SK-N-SH treated with all-trans-retinoic acid at 6 μM for 48 hours (cell line): ENCODE measurements at regions not wholly inside any gene's neighbourhood (a gene's known extent, or its start where the extent isn't known, plus 50 kb on each side); places are given as distances from the start of the nearest gene placed in this dataset.

ENCODE experiments used
- ATAC-seq: fragments of 200-7000 bp; cut with Tn5 transposase; 3 replicates; pipeline ENCODE4 v1.9.1; 2020; ENCODE audit warnings: mild to moderate bottlenecking, moderate library complexity
- ARNTL ChIP-seq: fragments of 450-650 bp; formaldehyde crosslinking; IDR thresholded peaks from 2 replicates; pipeline ENCODE4 v1.5.0; 2020; ENCODE audit warnings: low read depth, mild to moderate bottlenecking, moderate library complexity, borderline replicate concordance
- BACH2 ChIP-seq: fragments of 250-450 bp; sonication (Bioruptor Pico); IDR thresholded peaks from 2 replicates; pipeline ENCODE4 v1.9.0; 2021; ENCODE audit warnings: mild to moderate bottlenecking, borderline replicate concordance
- CREB5 ChIP-seq: fragments of 250-450 bp; sonication (Bioruptor Pico); IDR thresholded peaks from 2 replicates; pipeline ENCODE4 v1.5.1; 2020; ENCODE audit warnings: low read depth, mild to moderate bottlenecking, moderate library complexity
- CSDC2 ChIP-seq: fragments of 250-450 bp; sonication (Bioruptor Pico); IDR thresholded peaks from 2 replicates; pipeline ENCODE4 v1.5.0; 2020; ENCODE audit warnings: mild to moderate bottlenecking, moderate library complexity
- CSRNP3 ChIP-seq: fragments of 250-450 bp; sonication (Bioruptor Pico); IDR thresholded peaks from 2 replicates; pipeline ENCODE4 v1.5.1; 2021; ENCODE audit warnings: mild to moderate bottlenecking, moderate library complexity
- ESRRG ChIP-seq: fragments of 250-450 bp; sonication (Bioruptor Pico); IDR thresholded peaks from 2 replicates; pipeline ENCODE4 v1.6.1; 2021; ENCODE audit warnings: mild to moderate bottlenecking
- GLIS3 ChIP-seq: fragments of 250-450 bp; sonication (Bioruptor Pico); IDR thresholded peaks from 2 replicates; pipeline ENCODE4 v1.5.0; 2020; ENCODE audit warnings: mild to moderate bottlenecking, moderate library complexity
- ISL1 ChIP-seq: fragments of 250-450 bp; sonication (Bioruptor Pico); IDR thresholded peaks from 2 replicates; pipeline ENCODE4 v2.1.2; 2022; ENCODE audit warnings: mild to moderate bottlenecking, moderate library complexity
- OSR1 ChIP-seq: fragments of 250-450 bp; sonication (Bioruptor Pico); IDR thresholded peaks from 2 replicates; pipeline ENCODE4 v1.8.0; 2022; ENCODE audit warnings: moderate library complexity, mild to moderate bottlenecking, inconsistent platforms
- POU6F1 ChIP-seq: fragments of 250-450 bp; sonication (Bioruptor Pico); IDR thresholded peaks from 2 replicates; pipeline ENCODE4 v1.8.0; 2021; ENCODE audit warnings: low read depth, mild to moderate bottlenecking, moderate library complexity, borderline replicate concordance
- PPARA ChIP-seq: fragments of 250-450 bp; sonication (Bioruptor Pico); IDR thresholded peaks from 2 replicates; pipeline ENCODE4 v1.5.0; 2020; ENCODE audit warnings: mild to moderate bottlenecking, borderline replicate concordance
- RARB ChIP-seq: fragments of 250-450 bp; sonication (Bioruptor Pico); IDR thresholded peaks from 2 replicates; pipeline ENCODE4 v1.8.0; 2021; ENCODE audit warnings: mild to moderate bottlenecking, moderate library complexity
- SNAI2 ChIP-seq: fragments of 250-450 bp; sonication (Bioruptor Pico); IDR thresholded peaks from 2 replicates; pipeline ENCODE4 v1.5.0; 2020; ENCODE audit warnings: mild to moderate bottlenecking, moderate library complexity
- TCF4 ChIP-seq: fragments of 250-450 bp; sonication (Bioruptor Pico); IDR thresholded peaks from 2 replicates; pipeline ENCODE4 v1.8.0; 2021; ENCODE audit warnings: mild to moderate bottlenecking, moderate library complexity, borderline replicate concordance
- TOX ChIP-seq: fragments of 250-450 bp; sonication (Bioruptor Pico); IDR thresholded peaks from 2 replicates; pipeline ENCODE4 v1.8.0; 2021; ENCODE audit warnings: mild to moderate bottlenecking, moderate library complexity, borderline replicate concordance
- TSHZ2 ChIP-seq: fragments of 250-450 bp; sonication (Bioruptor Pico); IDR thresholded peaks from 2 replicates; pipeline ENCODE4 v1.5.0; 2020; ENCODE audit warnings: mild to moderate bottlenecking, moderate library complexity
- ZC3H10 ChIP-seq: fragments of 250-450 bp; sonication (Bioruptor Pico); IDR thresholded peaks from 2 replicates; pipeline ENCODE4 v1.5.1; 2021; ENCODE audit warnings: mild to moderate bottlenecking, moderate library complexity
- ZFP3 ChIP-seq: fragments of 250-450 bp; sonication (Bioruptor Pico); IDR thresholded peaks from 2 replicates; pipeline ENCODE4 v1.5.0; 2020; ENCODE audit warnings: mild to moderate bottlenecking, moderate library complexity
- ZFP30 ChIP-seq: fragments of 450-650 bp; formaldehyde crosslinking; IDR thresholded peaks from 2 replicates; pipeline ENCODE4 v1.5.0; 2022; ENCODE audit warnings: mild to moderate bottlenecking, moderate library complexity
- ZNF565 ChIP-seq: fragments of 450-650 bp; formaldehyde crosslinking; conservative IDR thresholded peaks from 2 replicates; pipeline ENCODE4 v1.5.0; 2020; ENCODE audit warnings: low read depth, mild to moderate bottlenecking, moderate library complexity
- ZNF70 ChIP-seq: fragments of 450-650 bp; formaldehyde crosslinking; IDR thresholded peaks from 2 replicates; pipeline ENCODE4 v1.5.0; 2020; ENCODE audit warnings: mild to moderate bottlenecking, moderate library complexity
- ZNF8 ChIP-seq: fragments of 450-650 bp; formaldehyde crosslinking; IDR thresholded peaks from 2 replicates; pipeline ENCODE4 v1.5.0; 2020; ENCODE audit warnings: mild to moderate bottlenecking, moderate library complexity
- TF ChIP-seq, protein P1 (sequence below): fragments of 250-450 bp; sonication (Bioruptor Pico); IDR thresholded peaks from 2 replicates; pipeline ENCODE4 v1.8.0; 2020; ENCODE audit warnings: mild to moderate bottlenecking, moderate library complexity, borderline replicate concordance

DNA sequence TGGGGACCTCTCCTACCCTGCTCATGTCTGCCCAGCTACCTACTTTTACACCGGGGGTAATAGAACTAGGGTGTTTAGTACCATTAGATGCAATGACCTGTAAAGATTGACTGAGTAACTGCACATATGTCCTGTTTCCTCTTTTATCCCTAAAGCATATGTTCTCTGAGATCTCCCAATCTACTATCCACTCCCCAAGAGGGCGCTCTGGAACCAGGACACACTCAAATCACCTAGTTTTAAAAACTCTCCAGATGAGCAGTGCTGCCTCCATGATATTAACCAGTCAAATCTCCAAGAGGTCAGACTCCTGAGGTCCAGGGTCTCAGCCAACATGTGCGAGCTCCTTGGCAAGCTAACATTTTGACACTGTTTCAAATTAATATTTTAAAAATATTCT is 87.0 kb upstream of the TSPAN5 start:
- TF ChIP-seq GLIS3 (CRISPR knock-in tag) (no peak), CREB5 (CRISPR knock-in tag) (no peak), ARNTL (no peak), TOX (CRISPR knock-in tag) (no peak), POU6F1 (CRISPR knock-in tag) (no peak), TSHZ2 (no peak), OSR1 (CRISPR knock-in tag) (no peak), ISL1 (no peak), BACH2 (no peak), ZC3H10 (CRISPR knock-in tag) (no peak), ZNF70 (no peak), PPARA (CRISPR knock-in tag) (no peak), CSRNP3 (CRISPR knock-in tag) (no peak), ZNF8 (CRISPR knock-in tag) (no peak), CSDC2 (CRISPR knock-in tag) (no peak), ZNF565 (no peak), SNAI2 (CRISPR knock-in tag) (no peak), ZFP3 (CRISPR knock-in tag) (no peak), RARB (CRISPR knock-in tag) (no peak)
- TF ChIP-seq, protein P1, sequence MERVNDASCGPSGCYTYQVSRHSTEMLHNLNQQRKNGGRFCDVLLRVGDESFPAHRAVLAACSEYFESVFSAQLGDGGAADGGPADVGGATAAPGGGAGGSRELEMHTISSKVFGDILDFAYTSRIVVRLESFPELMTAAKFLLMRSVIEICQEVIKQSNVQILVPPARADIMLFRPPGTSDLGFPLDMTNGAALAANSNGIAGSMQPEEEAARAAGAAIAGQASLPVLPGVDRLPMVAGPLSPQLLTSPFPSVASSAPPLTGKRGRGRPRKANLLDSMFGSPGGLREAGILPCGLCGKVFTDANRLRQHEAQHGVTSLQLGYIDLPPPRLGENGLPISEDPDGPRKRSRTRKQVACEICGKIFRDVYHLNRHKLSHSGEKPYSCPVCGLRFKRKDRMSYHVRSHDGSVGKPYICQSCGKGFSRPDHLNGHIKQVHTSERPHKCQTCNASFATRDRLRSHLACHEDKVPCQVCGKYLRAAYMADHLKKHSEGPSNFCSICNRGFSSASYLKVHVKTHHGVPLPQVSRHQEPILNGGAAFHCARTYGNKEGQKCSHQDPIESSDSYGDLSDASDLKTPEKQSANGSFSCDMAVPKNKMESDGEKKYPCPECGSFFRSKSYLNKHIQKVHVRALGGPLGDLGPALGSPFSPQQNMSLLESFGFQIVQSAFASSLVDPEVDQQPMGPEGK (CRISPR knock-in tag): no peak
- peak; percentile 51; the same call in 2 of the 3 replicates for ATAC-seq

DNA sequence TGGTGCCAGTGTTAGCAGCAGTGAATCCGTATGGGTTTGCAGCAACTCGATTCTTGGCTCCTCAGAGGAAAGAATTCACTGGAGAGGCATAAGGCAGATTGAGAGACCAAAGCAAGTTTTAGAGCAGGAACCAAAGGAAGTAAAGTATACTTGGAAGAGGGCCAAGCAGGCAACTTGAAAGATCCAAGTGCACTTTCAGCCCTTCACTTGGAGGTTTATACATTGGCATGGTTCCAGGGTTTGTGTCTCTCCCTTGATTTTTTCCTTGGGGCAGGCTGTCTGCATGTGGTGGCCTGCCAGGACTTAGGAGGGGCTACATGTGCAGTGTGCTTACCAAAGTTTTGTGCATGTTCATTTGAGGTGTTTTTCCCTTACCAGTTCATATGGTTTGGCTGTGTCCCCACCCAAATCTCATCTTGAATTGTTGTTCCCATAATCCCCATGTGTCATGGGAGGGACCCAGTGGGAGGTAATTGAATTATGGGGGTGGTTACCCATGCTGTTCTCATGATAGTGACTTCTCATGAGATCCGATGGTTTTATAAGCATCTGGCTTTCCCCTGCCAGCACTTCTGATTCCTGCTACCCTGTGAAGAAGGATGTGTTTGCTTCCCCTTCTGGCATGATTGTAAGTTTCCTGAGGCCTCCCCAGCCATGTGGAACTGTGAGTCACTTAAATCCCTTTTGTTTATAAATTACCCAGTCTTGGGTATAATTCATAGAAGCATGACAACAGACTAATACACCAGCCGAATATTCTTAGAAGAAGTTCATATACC is 86.2 kb upstream of the TSPAN5 start:
- no peak for ATAC-seq
- TF ChIP-seq ZC3H10 (CRISPR knock-in tag): no peak
- TF ChIP-seq RARB (CRISPR knock-in tag): no peak
- no peak for TF ChIP-seq ISL1
- TF ChIP-seq ZNF565: no peak
- TF ChIP-seq ESRRG: no peak
- TF ChIP-seq ZFP3 (CRISPR knock-in tag): no peak
- TF ChIP-seq OSR1 (CRISPR knock-in tag): no peak
- TF ChIP-seq ZNF8 (CRISPR knock-in tag): no peak
- no peak for TF ChIP-seq GLIS3 (CRISPR knock-in tag)
- TF ChIP-seq ZFP30 (CRISPR knock-in tag): no peak
- TF ChIP-seq, protein P1 (CRISPR knock-in tag): no peak
- no peak for TF ChIP-seq ZNF70
- TF ChIP-seq ARNTL: no peak
- TF ChIP-seq TCF4 (CRISPR knock-in tag): no peak
- TF ChIP-seq CSRNP3 (CRISPR knock-in tag): no peak
- TF ChIP-seq TSHZ2: no peak
- no peak for TF ChIP-seq CSDC2 (CRISPR knock-in tag)
- no peak for TF ChIP-seq PPARA (CRISPR knock-in tag)
